Dermis microvascular lymphatic vessel endothelial cell (primary cell): ENCODE measurements at regions not wholly inside any gene's neighbourhood (a gene's known extent, or its start where the extent isn't known, plus 50 kb on each side); places are given as distances from the start of the nearest gene placed in this dataset.
A peak's percentile ranks its signal among the peaks of the same experiment; 100 is the strongest.

ENCODE experiments used
- DNase-seq, 2 donors: peaks; one replicate each; pipeline versions ENCODE4 v3.0.0 to v3.0.0-alpha.2; 2010; ENCODE audit warnings: low read depth in 2 of 2

GRCh38 chr13:40488869-40489391, 177.5 kb downstream of the FOXO1 start:
- DNase-seq: no peak

- DNase-seq: no peak
Observed at GRCh38 chr13:40490086-40490758, 176.2 kb downstream of the FOXO1 start.

GRCh38 chr13:40492511-40492910, 173.9 kb downstream of the FOXO1 start:
- DNase-seq: no peak

GRCh38 chr13:40494513-40494912, 171.9 kb downstream of the FOXO1 start:
- DNase-seq: no peak

- no peak for DNase-seq
Observed at GRCh38 chr13:40494946-40495620, 171.4 kb downstream of the FOXO1 start.

GRCh38 chr13:40495621-40496001, 170.8 kb downstream of the FOXO1 start:
- peak; percentile 41 to 47 for DNase-seq

- no peak for DNase-seq
Observed at GRCh38 chr13:40496035-40496810, 170.2 kb downstream of the FOXO1 start.

GRCh38 chr13:40498461-40498860, 168.0 kb downstream of the FOXO1 start:
- DNase-seq: no peak

GRCh38 chr13:40502236-40502635, 164.2 kb downstream of the FOXO1 start:
- no peak for DNase-seq

GRCh38 chr13:40503011-40503410, 163.4 kb downstream of the FOXO1 start:
- DNase-seq: no peak

GRCh38 chr13:40503966-40504591, 162.4 kb downstream of the FOXO1 start:
- DNase-seq: peak; percentile 100

GRCh38 chr13:40504641-40505040, 161.8 kb downstream of the FOXO1 start:
- DNase-seq: no peak

- DNase-seq: no peak
Observed at GRCh38 chr13:40505196-40505595, 161.2 kb downstream of the FOXO1 start.
